Fibroblast of peridontal ligament (primary cell): ENCODE measurements at regions not wholly inside any gene's neighbourhood (a gene's known extent, or its start where the extent isn't known, plus 50 kb on each side); places are given as distances from the start of the nearest gene placed in this dataset.
"Not testable (repeated sequence)": the region's sequence is repeated elsewhere in the genome, so short reads cannot be mapped to it uniquely, and the experiment has no call there.

Experiments used
- DNase-seq: peaks from one replicate; pipeline ENCODE4 v3.0.0-alpha.2; 2010; ENCODE audit errors: extremely low read depth

- DNase-seq = not testable (repeated sequence)
Measured at GRCh38 chr1:219863816-219864215, 64.5 kb downstream of the SLC30A10 start.

GRCh38 chr1:219862366-219862765 is 66.0 kb downstream of the SLC30A10 start:
- DNase-seq = no peak

- DNase-seq = no peak
Measured at GRCh38 chr1:219858980-219859379, 69.4 kb downstream of the SLC30A10 start.

GRCh38 chr1:219847215-219847855 is 81.0 kb downstream of the SLC30A10 start:
- DNase-seq = no peak

- not testable (repeated sequence) for DNase-seq
Measured at GRCh38 chr1:219839595-219839994, 88.8 kb downstream of the SLC30A10 start.

GRCh38 chr1:219837994-219838294 is 90.4 kb downstream of the SLC30A10 start:
- no peak for DNase-seq

GRCh38 chr1:219837274-219837993 is 90.9 kb downstream of the SLC30A10 start:
- DNase-seq = peak; percentile 77

- no peak for DNase-seq
Measured at GRCh38 chr1:219834314-219834917, 93.9 kb downstream of the SLC30A10 start.

- DNase-seq = no peak
Measured at GRCh38 chr1:219833214-219833815, 95.0 kb downstream of the SLC30A10 start.

- DNase-seq = no peak
Measured at GRCh38 chr1:219826290-219826689, 102.1 kb downstream of the SLC30A10 start.

GRCh38 chr1:219825355-219825754 is 103.0 kb downstream of the SLC30A10 start:
- no peak for DNase-seq

- no peak for DNase-seq
Measured at GRCh38 chr1:219824338-219824737, 104.0 kb downstream of the SLC30A10 start.

- peak; percentile 52 for DNase-seq
Measured at GRCh38 chr1:219820551-219820950, 107.8 kb downstream of the SLC30A10 start.

GRCh38 chr1:219817914-219818313 is 110.4 kb downstream of the SLC30A10 start:
- DNase-seq = no peak

GRCh38 chr1:219813294-219813693 is 115.1 kb downstream of the SLC30A10 start:
- no peak for DNase-seq

- DNase-seq = peak; percentile 81
Measured at GRCh38 chr1:219812491-219813203, 115.7 kb downstream of the SLC30A10 start.

- DNase-seq = no peak
Measured at GRCh38 chr1:219812086-219812485, 116.3 kb downstream of the SLC30A10 start.

GRCh38 chr1:219810451-219810850 is 117.9 kb downstream of the SLC30A10 start:
- DNase-seq = no peak

- DNase-seq = no peak
Measured at GRCh38 chr1:219808790-219809189, 119.6 kb downstream of the SLC30A10 start.

GRCh38 chr1:219806642-219807041 is 121.7 kb downstream of the SLC30A10 start:
- peak; percentile 61 for DNase-seq

GRCh38 chr1:219806020-219806419 is 122.3 kb downstream of the SLC30A10 start:
- DNase-seq = no peak

- peak; percentile 31 for DNase-seq
Measured at GRCh38 chr1:219805191-219805590, 123.2 kb downstream of the SLC30A10 start.
